ENCODE measurements at regions not wholly inside any gene's neighbourhood (a gene's known extent, or its start where the extent isn't known, plus 50 kb on each side); places are given as distances from the start of the nearest gene placed in this dataset.
"Not testable (repeated sequence)": the region's sequence is repeated elsewhere in the genome, so short reads cannot be mapped to it uniquely, and the experiment has no call there.

GRCh38 chr2:111425789-111426201 is 305.1 kb downstream of the BCL2L11 start:
- H3K4me1 ChIP-seq (ENCODE audit: control insufficient read depth, insufficient read depth, low read length); H3K36me3 ChIP-seq (ENCODE audit: control insufficient read depth, insufficient read depth, low read length, severe bottlenecking); H3K9me3 ChIP-seq (ENCODE audit: control insufficient read depth, low read length); H3K27me3 ChIP-seq (replicated peaks; ENCODE audit: control insufficient read depth, insufficient read depth, low read length); H3K4me3 ChIP-seq (ENCODE audit: low read length); H3K9ac ChIP-seq (ENCODE audit: low read length); DNase-seq (ENCODE audit: low read depth): not testable (repeated sequence)

GRCh38 chr2:111427346-111427745 is 306.6 kb downstream of the BCL2L11 start:
- not testable (repeated sequence) for H3K9me3 ChIP-seq (ENCODE audit: control insufficient read depth, low read length); H3K9ac ChIP-seq (ENCODE audit: low read length); H3K36me3 ChIP-seq (ENCODE audit: control insufficient read depth, insufficient read depth, low read length, severe bottlenecking); DNase-seq (ENCODE audit: low read depth); H3K4me1 ChIP-seq (ENCODE audit: control insufficient read depth, insufficient read depth, low read length); H3K4me3 ChIP-seq (ENCODE audit: low read length); H3K27me3 ChIP-seq (replicated peaks; ENCODE audit: control insufficient read depth, insufficient read depth, low read length)

- DNase-seq (ENCODE audit: low read depth); H3K9ac ChIP-seq (ENCODE audit: low read length); H3K27me3 ChIP-seq (replicated peaks; ENCODE audit: control insufficient read depth, insufficient read depth, low read length); H3K4me1 ChIP-seq (ENCODE audit: control insufficient read depth, insufficient read depth, low read length); H3K9me3 ChIP-seq (ENCODE audit: control insufficient read depth, low read length); H3K36me3 ChIP-seq (ENCODE audit: control insufficient read depth, insufficient read depth, low read length, severe bottlenecking); H3K4me3 ChIP-seq (ENCODE audit: low read length): not testable (repeated sequence)
These were observed 308.2 kb downstream of the BCL2L11 start for GRCh38 chr2:111428915-111429314.

GRCh38 chr2:111429353-111429752 is 308.6 kb downstream of the BCL2L11 start:
- H3K27me3 ChIP-seq (replicated peaks; ENCODE audit: control insufficient read depth, insufficient read depth, low read length); H3K9ac ChIP-seq (ENCODE audit: low read length); H3K4me1 ChIP-seq (ENCODE audit: control insufficient read depth, insufficient read depth, low read length); H3K9me3 ChIP-seq (ENCODE audit: control insufficient read depth, low read length); H3K36me3 ChIP-seq (ENCODE audit: control insufficient read depth, insufficient read depth, low read length, severe bottlenecking); H3K4me3 ChIP-seq (ENCODE audit: low read length); DNase-seq (ENCODE audit: low read depth): not testable (repeated sequence)

- DNase-seq (ENCODE audit: low read depth); H3K9me3 ChIP-seq (ENCODE audit: control insufficient read depth, low read length); H3K36me3 ChIP-seq (ENCODE audit: control insufficient read depth, insufficient read depth, low read length, severe bottlenecking); H3K4me1 ChIP-seq (ENCODE audit: control insufficient read depth, insufficient read depth, low read length); H3K9ac ChIP-seq (ENCODE audit: low read length); H3K4me3 ChIP-seq (ENCODE audit: low read length); H3K27me3 ChIP-seq (replicated peaks; ENCODE audit: control insufficient read depth, insufficient read depth, low read length): not testable (repeated sequence)
These were observed 310.3 kb downstream of the BCL2L11 start for GRCh38 chr2:111430817-111431661.

GRCh38 chr2:111432423-111432822 is 311.7 kb downstream of the BCL2L11 start:
- not testable (repeated sequence) for DNase-seq (ENCODE audit: low read depth); H3K27me3 ChIP-seq (replicated peaks; ENCODE audit: control insufficient read depth, insufficient read depth, low read length); H3K9me3 ChIP-seq (ENCODE audit: control insufficient read depth, low read length); H3K36me3 ChIP-seq (ENCODE audit: control insufficient read depth, insufficient read depth, low read length, severe bottlenecking); H3K4me1 ChIP-seq (ENCODE audit: control insufficient read depth, insufficient read depth, low read length); H3K4me3 ChIP-seq (ENCODE audit: low read length); H3K9ac ChIP-seq (ENCODE audit: low read length)

- DNase-seq (ENCODE audit: low read depth); H3K36me3 ChIP-seq (ENCODE audit: control insufficient read depth, insufficient read depth, low read length, severe bottlenecking); H3K9ac ChIP-seq (ENCODE audit: low read length); H3K4me1 ChIP-seq (ENCODE audit: control insufficient read depth, insufficient read depth, low read length); H3K9me3 ChIP-seq (ENCODE audit: control insufficient read depth, low read length); H3K4me3 ChIP-seq (ENCODE audit: low read length); H3K27me3 ChIP-seq (replicated peaks; ENCODE audit: control insufficient read depth, insufficient read depth, low read length): not testable (repeated sequence)
These were observed 312.3 kb downstream of the BCL2L11 start for GRCh38 chr2:111432916-111433499.

GRCh38 chr2:111433892-111434607 is 313.3 kb downstream of the BCL2L11 start:
- not testable (repeated sequence) for H3K36me3 ChIP-seq (ENCODE audit: control insufficient read depth, insufficient read depth, low read length, severe bottlenecking); DNase-seq (ENCODE audit: low read depth); H3K4me1 ChIP-seq (ENCODE audit: control insufficient read depth, insufficient read depth, low read length); H3K9ac ChIP-seq (ENCODE audit: low read length); H3K4me3 ChIP-seq (ENCODE audit: low read length); H3K27me3 ChIP-seq (replicated peaks; ENCODE audit: control insufficient read depth, insufficient read depth, low read length); H3K9me3 ChIP-seq (ENCODE audit: control insufficient read depth, low read length)

GRCh38 chr2:111434608-111434939 is 313.9 kb downstream of the BCL2L11 start:
- H3K36me3 ChIP-seq (ENCODE audit: control insufficient read depth, insufficient read depth, low read length, severe bottlenecking); DNase-seq (ENCODE audit: low read depth); H3K4me1 ChIP-seq (ENCODE audit: control insufficient read depth, insufficient read depth, low read length); H3K27me3 ChIP-seq (replicated peaks; ENCODE audit: control insufficient read depth, insufficient read depth, low read length); H3K9me3 ChIP-seq (ENCODE audit: control insufficient read depth, low read length); H3K9ac ChIP-seq (ENCODE audit: low read length); H3K4me3 ChIP-seq (ENCODE audit: low read length): not testable (repeated sequence)

GRCh38 chr2:111435553-111436310 is 315.0 kb downstream of the BCL2L11 start:
- H3K9ac ChIP-seq (ENCODE audit: low read length); H3K36me3 ChIP-seq (ENCODE audit: control insufficient read depth, insufficient read depth, low read length, severe bottlenecking); H3K27me3 ChIP-seq (replicated peaks; ENCODE audit: control insufficient read depth, insufficient read depth, low read length); H3K9me3 ChIP-seq (ENCODE audit: control insufficient read depth, low read length); DNase-seq (ENCODE audit: low read depth); H3K4me1 ChIP-seq (ENCODE audit: control insufficient read depth, insufficient read depth, low read length); H3K4me3 ChIP-seq (ENCODE audit: low read length): not testable (repeated sequence)

GRCh38 chr2:111436411-111436810 is 315.7 kb downstream of the BCL2L11 start:
- H3K4me1 ChIP-seq (ENCODE audit: control insufficient read depth, insufficient read depth, low read length); DNase-seq (ENCODE audit: low read depth); H3K9ac ChIP-seq (ENCODE audit: low read length); H3K36me3 ChIP-seq (ENCODE audit: control insufficient read depth, insufficient read depth, low read length, severe bottlenecking); H3K4me3 ChIP-seq (ENCODE audit: low read length); H3K27me3 ChIP-seq (replicated peaks; ENCODE audit: control insufficient read depth, insufficient read depth, low read length); H3K9me3 ChIP-seq (ENCODE audit: control insufficient read depth, low read length): not testable (repeated sequence)

Measured in adipocyte (in vitro differentiated cells).